HCT116 (cell line): ENCODE measurements at regions not wholly inside any gene's neighbourhood (a gene's known extent, or its start where the extent isn't known, plus 50 kb on each side); places are given as distances from the start of the nearest gene placed in this dataset.

Source experiments
- ATAC-seq: fragments of 200-7000 bp; cut with Tn5 transposase; 2 replicates; pipeline ENCODE4 v1.9.1; 2020; ENCODE audit warnings: mild to moderate bottlenecking, moderate library complexity
- BruUV-seq: library from RNA; stranded (reverse); fragments of 400-500 nt; replicated peaks from 2 replicates; lab custom pipeline; 2021; lab: Mats Ljungman, UMichigan
- CTCF ChIA-PET: fragments of 300-600 bp; sonication (Branson Sonifier 250); formaldehyde crosslinking; loops from one replicate; lab custom pipeline; 2021; ENCODE audit warnings: antibody characterized with exemption; lab: Charles Lee
- POLR2A ChIA-PET: fragments of 300-600, 350-600 bp; sonication (Branson Sonifier 250); formaldehyde crosslinking; loops from one replicate; lab custom pipeline; 2021; ENCODE audit warnings: antibody characterized with exemption; lab: Charles Lee
- RAD21 ChIA-PET, 2 experiments: fragments of 300-600 bp; sonication (Branson Sonifier 250); formaldehyde crosslinking; loops; one replicate each; lab custom pipeline; 2023; ENCODE audit warnings: low total read pairs in 2 of 2; ENCODE audit not compliant: uncharacterized antibody in 2 of 2, unreplicated experiment in 2 of 2, low non-redundant PET in 1 of 2; lab: Charles Lee
- DNase-seq: peaks from one replicate; pipeline ENCODE4 v3.0.0-alpha.2; 2010; ENCODE audit warnings: low read depth, low spot score
- H2AFZ ChIP-seq: fragments of 200-600 bp; shearing (Covaris generic), sonication (generic); 2 replicates; pipeline ENCODE4 v1.6.1; 2017; ENCODE audit warnings: low read depth, mixed run types, mixed read lengths, antibody characterized with exemption, low read length; ENCODE audit not compliant: poor library complexity, severe bottlenecking
- H3K27ac ChIP-seq: 2 replicates; pipeline ENCODE4 v1.5.1; 2012; ENCODE audit warnings: low read depth, low read length
- H3K27me3 ChIP-seq: fragments of 200-600 bp; sonication (generic); 2 replicates; pipeline ENCODE4 v1.6.1; 2016; ENCODE audit warnings: mixed run types, low read length, mixed read lengths; ENCODE audit not compliant: insufficient read depth
- H3K36me3 ChIP-seq, 2 experiments: fragments of 200-500 bp in 1 of 2; fragments of 200-600 bp in 1 of 2; sonication (Bioruptor generic) in 1 of 2; sonication (generic) in 1 of 2; 2 replicates each; pipeline versions ENCODE4 v1.5.1 to v1.6.1; 2014 to 2016; ENCODE audit warnings: low read length in 2 of 2, inconsistent platforms in 1 of 2, mixed read lengths in 1 of 2, mixed run types in 1 of 2; ENCODE audit not compliant: insufficient read depth in 2 of 2, control insufficient read depth in 1 of 2
- H3K4me1 ChIP-seq, 2 experiments: fragments of 200-600 bp in 1 of 2; sonication (generic) in 1 of 2; 2 replicates each; pipeline versions ENCODE4 v1.5.1 to v1.6.1; 2012 to 2017; ENCODE audit warnings: low read length in 2 of 2, inconsistent platforms in 1 of 2, mild to moderate bottlenecking in 1 of 2, mixed read lengths in 1 of 2, mixed run types in 1 of 2, moderate library complexity in 1 of 2; ENCODE audit not compliant: insufficient read depth in 2 of 2, control insufficient read depth in 1 of 2
- H3K4me2 ChIP-seq: fragments of 200-600 bp; sonication (generic); 2 replicates; pipeline ENCODE4 v1.6.1; 2017; ENCODE audit warnings: mixed run types, low read length, mixed read lengths
- H3K4me3 ChIP-seq, 2 experiments: fragments of 200-600 bp in 1 of 2; sonication (generic) in 1 of 2; replicated peaks in 1 of 2; 2 replicates each; pipeline ENCODE4 v1.5.1; 2011 to 2016; ENCODE audit warnings: low read length in 2 of 2, control low read depth in 1 of 2, low read depth in 1 of 2, mild to moderate bottlenecking in 1 of 2, mixed read lengths in 1 of 2, mixed run types in 1 of 2
- H3K79me2 ChIP-seq: fragments of 200-600 bp; sonication (generic); 2 replicates; pipeline ENCODE4 v1.6.1; 2017; ENCODE audit warnings: mild to moderate bottlenecking, mixed run types, low read length, moderate library complexity, mixed read lengths; ENCODE audit not compliant: insufficient read depth
- H3K9ac ChIP-seq: fragments of 200-600 bp; sonication (generic); 2 replicates; pipeline ENCODE4 v1.6.1; 2016; ENCODE audit warnings: low read length, mixed read lengths
- H3K9me2 ChIP-seq: fragments of 200-600 bp; sonication (generic), shearing (Covaris generic); 2 replicates; pipeline ENCODE4 v1.6.1; 2017; ENCODE audit warnings: mixed run types, mild to moderate bottlenecking, moderate library complexity; ENCODE audit not compliant: insufficient read depth
- H3K9me3 ChIP-seq, 2 experiments: fragments of 200-500 bp in 1 of 2; fragments of 200-600 bp in 1 of 2; sonication (Bioruptor generic) in 1 of 2; sonication (generic) in 1 of 2; 2 replicates each; pipeline ENCODE4 v1.6.1; 2014 to 2017; ENCODE audit warnings: low read length in 2 of 2, mixed read lengths in 2 of 2, inconsistent platforms in 1 of 2, low read depth in 1 of 2, mild to moderate bottlenecking in 1 of 2, mixed run types in 1 of 2, moderate library complexity in 1 of 2; ENCODE audit not compliant: control insufficient read depth in 1 of 2, insufficient read depth in 1 of 2
- H4K20me1 ChIP-seq: fragments of 200-600 bp; sonication (generic), shearing (Covaris generic); 2 replicates; pipeline ENCODE4 v1.6.1; 2017; ENCODE audit warnings: mixed run types, mild to moderate bottlenecking, moderate library complexity; ENCODE audit not compliant: insufficient read depth
- ATF3 ChIP-seq: IDR thresholded peaks from 2 replicates; pipeline ENCODE4 v1.6.1; 2012
- CEBPB ChIP-seq: IDR thresholded peaks from 2 replicates; pipeline ENCODE4 v1.6.1; 2012; ENCODE audit warnings: low read depth
- EGR1 ChIP-seq: IDR thresholded peaks from 2 replicates; pipeline ENCODE4 v1.6.1; 2012; ENCODE audit warnings: low read depth
- ELF1 ChIP-seq: IDR thresholded peaks from 2 replicates; pipeline ENCODE4 v1.6.1; 2012; ENCODE audit warnings: low read depth, borderline replicate concordance
- EZH2 ChIP-seq: fragments of 200-600 bp; sonication (generic); IDR thresholded peaks from 2 replicates; pipeline ENCODE4 v1.6.1; 2017; ENCODE audit warnings: antibody characterized with exemption, mixed run types
- EZH2phosphoT487 ChIP-seq: fragments of 200-600 bp; IDR thresholded peaks from 2 replicates; pipeline ENCODE4 v1.6.1; 2018; ENCODE audit warnings: antibody characterized with exemption, borderline replicate concordance
- JUND ChIP-seq: IDR thresholded peaks from 2 replicates; pipeline ENCODE4 v1.6.1; 2012
- MAX ChIP-seq: IDR thresholded peaks from 2 replicates; pipeline ENCODE4 v1.6.1; 2012
- POLR2AphosphoS5 ChIP-seq: IDR thresholded peaks from 2 replicates; pipeline ENCODE4 v1.6.1; 2011; ENCODE audit warnings: mild to moderate bottlenecking, low read depth, low read length, moderate library complexity
- RAD21 ChIP-seq: IDR thresholded peaks from 2 replicates; pipeline ENCODE4 v1.6.1; 2012; ENCODE audit warnings: low read depth, mild to moderate bottlenecking
- SP1 ChIP-seq: IDR thresholded peaks from 2 replicates; pipeline ENCODE4 v1.6.1; 2012; ENCODE audit warnings: low read depth
- SRF ChIP-seq: IDR thresholded peaks from 2 replicates; pipeline ENCODE4 v1.6.1; 2012; ENCODE audit warnings: low read depth
- TCF7L2 ChIP-seq: IDR thresholded peaks from 2 replicates; pipeline ENCODE4 v1.7.0; 2011; ENCODE audit warnings: borderline replicate concordance, inconsistent platforms; ENCODE audit not compliant: insufficient read depth, insufficient read length; ENCODE audit errors: extremely low read depth
- YY1 ChIP-seq: IDR thresholded peaks from 2 replicates; pipeline ENCODE4 v1.6.1; 2011; ENCODE audit warnings: low read length, low read depth, moderate library complexity, mild to moderate bottlenecking; ENCODE audit not compliant: insufficient replicate concordance; ENCODE audit errors: extremely low read depth
- intact Hi-C: fragments of 100-400 bp; cut with micrococcal nuclease; formaldehyde crosslinking; loops from 2 replicates; pipeline ENCODE4 v1.10.0; 2022
- TF ChIP-seq, protein P1 (sequence below): IDR thresholded peaks from 2 replicates; pipeline ENCODE4 v1.6.1; 2011; ENCODE audit warnings: mild to moderate bottlenecking, low read length, moderate library complexity; ENCODE audit not compliant: insufficient replicate concordance; ENCODE audit errors: extremely low read depth
- TF ChIP-seq, protein P2 (sequence below): IDR thresholded peaks from 2 replicates; pipeline ENCODE4 v1.6.1; 2012; ENCODE audit warnings: low read depth

GRCh38 chr16:16924613-16925012 is 545.7 kb downstream of the NPIPA7 start:
- Histone ChIP-seq H3K36me3 (no peaks in the 10 kb centered on the region), H3K4me3 (no peak overlapping the region), H3K9me2 (no peaks in the 10 kb centered on the region), H2AFZ (no peak overlapping the region), H4K20me1 (no peaks in the 10 kb centered on the region), H3K79me2 (no peaks in the 10 kb centered on the region), H3K4me1 (no peaks in the 10 kb centered on the region), H3K9ac (no peak overlapping the region), H3K27me3 (peaks cover 12% of the 10 kb centered on the region; the same call in 1 of the 2 replicates), H3K27ac (no peak overlapping the region), H3K9me3 (no peaks in the 10 kb centered on the region), H3K4me2 (no peak overlapping the region)
- intact Hi-C loops = no loop called here
- ChIA-PET CTCF (no interaction called here), POLR2A (interaction anchor here (0.6 kb wide), 1 partner anchor 8 kb away, joined by 3 read pairs; no protein-coding TSS in a partner anchor), RAD21 (no interaction called here)
- TF ChIP-seq, protein P1, sequence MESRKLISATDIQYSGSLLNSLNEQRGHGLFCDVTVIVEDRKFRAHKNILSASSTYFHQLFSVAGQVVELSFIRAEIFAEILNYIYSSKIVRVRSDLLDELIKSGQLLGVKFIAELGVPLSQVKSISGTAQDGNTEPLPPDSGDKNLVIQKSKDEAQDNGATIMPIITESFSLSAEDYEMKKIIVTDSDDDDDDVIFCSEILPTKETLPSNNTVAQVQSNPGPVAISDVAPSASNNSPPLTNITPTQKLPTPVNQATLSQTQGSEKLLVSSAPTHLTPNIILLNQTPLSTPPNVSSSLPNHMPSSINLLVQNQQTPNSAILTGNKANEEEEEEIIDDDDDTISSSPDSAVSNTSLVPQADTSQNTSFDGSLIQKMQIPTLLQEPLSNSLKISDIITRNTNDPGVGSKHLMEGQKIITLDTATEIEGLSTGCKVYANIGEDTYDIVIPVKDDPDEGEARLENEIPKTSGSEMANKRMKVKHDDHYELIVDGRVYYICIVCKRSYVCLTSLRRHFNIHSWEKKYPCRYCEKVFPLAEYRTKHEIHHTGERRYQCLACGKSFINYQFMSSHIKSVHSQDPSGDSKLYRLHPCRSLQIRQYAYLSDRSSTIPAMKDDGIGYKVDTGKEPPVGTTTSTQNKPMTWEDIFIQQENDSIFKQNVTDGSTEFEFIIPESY = no peak
- TF ChIP-seq JUND (no peak), ATF3 (no peak), EZH2phosphoT487 (no peak), EZH2 (no peak), CEBPB (no peak), ELF1 (no peak), SRF (no peak), EGR1 (no peak), RAD21 (no peak), YY1 (no peak), SP1 (no peak), MAX (no peak), POLR2AphosphoS5 (no peak), TCF7L2 (no peak)
- TF ChIP-seq, protein P2, sequence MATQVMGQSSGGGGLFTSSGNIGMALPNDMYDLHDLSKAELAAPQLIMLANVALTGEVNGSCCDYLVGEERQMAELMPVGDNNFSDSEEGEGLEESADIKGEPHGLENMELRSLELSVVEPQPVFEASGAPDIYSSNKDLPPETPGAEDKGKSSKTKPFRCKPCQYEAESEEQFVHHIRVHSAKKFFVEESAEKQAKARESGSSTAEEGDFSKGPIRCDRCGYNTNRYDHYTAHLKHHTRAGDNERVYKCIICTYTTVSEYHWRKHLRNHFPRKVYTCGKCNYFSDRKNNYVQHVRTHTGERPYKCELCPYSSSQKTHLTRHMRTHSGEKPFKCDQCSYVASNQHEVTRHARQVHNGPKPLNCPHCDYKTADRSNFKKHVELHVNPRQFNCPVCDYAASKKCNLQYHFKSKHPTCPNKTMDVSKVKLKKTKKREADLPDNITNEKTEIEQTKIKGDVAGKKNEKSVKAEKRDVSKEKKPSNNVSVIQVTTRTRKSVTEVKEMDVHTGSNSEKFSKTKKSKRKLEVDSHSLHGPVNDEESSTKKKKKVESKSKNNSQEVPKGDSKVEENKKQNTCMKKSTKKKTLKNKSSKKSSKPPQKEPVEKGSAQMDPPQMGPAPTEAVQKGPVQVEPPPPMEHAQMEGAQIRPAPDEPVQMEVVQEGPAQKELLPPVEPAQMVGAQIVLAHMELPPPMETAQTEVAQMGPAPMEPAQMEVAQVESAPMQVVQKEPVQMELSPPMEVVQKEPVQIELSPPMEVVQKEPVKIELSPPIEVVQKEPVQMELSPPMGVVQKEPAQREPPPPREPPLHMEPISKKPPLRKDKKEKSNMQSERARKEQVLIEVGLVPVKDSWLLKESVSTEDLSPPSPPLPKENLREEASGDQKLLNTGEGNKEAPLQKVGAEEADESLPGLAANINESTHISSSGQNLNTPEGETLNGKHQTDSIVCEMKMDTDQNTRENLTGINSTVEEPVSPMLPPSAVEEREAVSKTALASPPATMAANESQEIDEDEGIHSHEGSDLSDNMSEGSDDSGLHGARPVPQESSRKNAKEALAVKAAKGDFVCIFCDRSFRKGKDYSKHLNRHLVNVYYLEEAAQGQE = no peak
- ATAC-seq = no peak
- no peak for DNase-seq
- BruUV-seq = no TSS peak
